ENCODE measurements at regions not wholly inside any gene's neighbourhood (a gene's known extent, or its start where the extent isn't known, plus 50 kb on each side); places are given as distances from the start of the nearest gene placed in this dataset.
"Not testable (repeated sequence)": the region's sequence is repeated elsewhere in the genome, so short reads cannot be mapped to it uniquely, and the experiment has no call there.

DNA sequence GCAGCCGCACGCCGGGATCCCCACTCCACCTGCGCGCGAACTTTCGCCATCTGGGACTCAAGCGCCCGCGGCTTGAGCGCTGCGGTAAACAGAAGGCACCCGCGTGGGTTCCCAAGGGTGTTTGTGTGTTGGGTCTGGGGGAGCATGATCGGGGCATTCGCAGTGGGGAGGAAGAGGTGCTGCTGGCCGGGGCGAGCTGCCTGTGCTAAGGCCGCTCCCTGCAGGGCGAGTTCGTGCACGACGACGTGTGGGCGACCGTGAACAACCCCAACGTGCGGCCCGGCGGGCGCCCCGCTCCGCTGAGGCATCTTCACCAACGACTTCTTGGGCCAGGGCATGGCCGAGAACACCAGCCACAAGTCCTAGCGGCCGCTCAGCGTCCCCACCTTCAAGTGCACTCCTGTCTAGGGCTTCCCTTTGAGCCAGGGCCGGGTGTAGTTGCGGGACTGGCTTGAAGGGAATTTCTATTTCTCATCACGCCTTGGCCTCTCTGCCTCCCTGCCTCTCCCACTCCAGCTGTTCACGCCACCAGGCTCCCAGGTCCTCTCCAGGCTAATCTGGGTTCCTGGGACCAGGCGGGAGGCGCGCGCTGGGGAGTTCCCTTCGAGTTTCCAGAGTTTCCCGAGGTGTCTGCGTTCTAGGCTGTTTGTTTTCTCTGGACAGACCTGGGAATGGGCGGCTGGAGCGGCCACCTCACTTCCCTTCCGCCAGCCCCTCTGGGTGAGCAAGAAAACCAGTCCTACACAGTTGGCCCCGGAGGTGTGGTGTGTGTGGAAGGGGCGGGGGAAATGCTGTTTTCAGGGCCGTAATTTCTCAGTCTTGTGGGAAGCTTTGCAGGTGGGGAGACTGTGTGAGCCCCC lies 417.8 kb upstream of the TMTC1 start:
- DNase-seq = peak; percentile 3

GRCh38 chr12:30200864-30201263 lies 417.1 kb upstream of the TMTC1 start:
- peak; percentile 8 for DNase-seq

DNA sequence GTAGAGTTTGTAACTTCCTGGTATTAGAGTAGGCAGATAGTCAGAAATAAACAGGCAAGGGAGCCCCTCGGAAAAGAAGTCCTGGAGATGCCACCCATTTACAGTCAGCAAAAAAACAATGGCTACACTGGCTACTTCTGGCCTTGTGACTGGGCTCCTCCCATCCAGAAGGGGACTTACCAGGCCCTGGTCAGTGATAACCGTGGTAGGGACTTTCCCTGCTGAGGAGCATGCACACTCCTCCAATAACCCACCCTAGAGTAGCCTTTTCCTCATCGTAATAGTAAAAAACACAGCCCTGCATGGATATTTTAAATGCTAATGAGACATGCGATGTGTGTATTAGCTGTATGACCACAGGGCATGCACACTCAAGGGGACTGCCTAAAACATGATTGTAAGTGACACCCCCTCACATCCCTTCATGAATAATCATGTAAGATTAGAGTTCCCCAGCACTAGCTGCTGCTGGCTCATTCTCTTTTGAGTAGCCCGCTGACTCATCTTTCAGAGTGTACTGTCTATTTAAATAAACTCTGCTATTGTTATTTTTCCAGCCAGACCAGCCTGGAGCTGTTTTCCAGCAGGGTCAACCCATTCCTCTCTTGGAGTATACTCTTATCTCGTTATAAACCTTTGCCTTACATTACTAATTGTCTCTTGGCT lies 413.8 kb upstream of the TMTC1 start:
- DNase-seq = peak; percentile 63

DNA sequence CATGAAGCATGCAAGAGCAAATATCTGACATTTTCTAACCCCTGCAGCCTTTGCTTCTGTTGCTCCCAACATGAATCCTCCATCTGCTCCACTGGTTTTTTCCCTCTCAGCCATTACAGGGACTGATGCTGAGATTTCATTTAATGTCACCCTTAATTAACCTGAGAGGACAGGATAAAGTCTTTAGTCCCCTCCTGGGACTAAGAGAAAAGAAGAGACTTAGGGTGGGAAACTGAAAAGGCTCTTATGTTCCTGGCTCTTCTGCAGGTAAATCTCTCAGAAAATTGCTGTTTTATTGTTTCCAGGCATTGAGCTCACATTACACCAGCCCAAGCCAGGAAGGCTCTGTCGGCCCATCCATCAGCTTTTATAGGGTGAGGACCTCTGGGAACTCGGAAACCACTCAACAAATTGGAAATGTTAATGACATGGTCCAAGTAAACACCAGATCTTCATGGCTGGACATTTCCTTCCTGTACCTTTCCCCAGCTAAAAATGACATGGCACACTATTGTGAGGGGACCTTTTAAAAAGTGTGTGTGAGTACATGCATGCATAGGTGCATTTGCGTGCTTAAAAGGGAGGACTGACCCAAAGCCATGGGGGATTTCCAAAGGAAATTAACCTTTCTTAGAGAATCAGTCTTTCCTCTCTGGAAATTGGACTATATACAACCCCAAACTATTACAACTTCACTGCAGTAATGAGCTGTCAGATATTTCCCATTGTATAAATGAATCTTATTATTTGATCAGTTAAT lies 408.1 kb upstream of the TMTC1 start:
- DNase-seq = no peak

DNA sequence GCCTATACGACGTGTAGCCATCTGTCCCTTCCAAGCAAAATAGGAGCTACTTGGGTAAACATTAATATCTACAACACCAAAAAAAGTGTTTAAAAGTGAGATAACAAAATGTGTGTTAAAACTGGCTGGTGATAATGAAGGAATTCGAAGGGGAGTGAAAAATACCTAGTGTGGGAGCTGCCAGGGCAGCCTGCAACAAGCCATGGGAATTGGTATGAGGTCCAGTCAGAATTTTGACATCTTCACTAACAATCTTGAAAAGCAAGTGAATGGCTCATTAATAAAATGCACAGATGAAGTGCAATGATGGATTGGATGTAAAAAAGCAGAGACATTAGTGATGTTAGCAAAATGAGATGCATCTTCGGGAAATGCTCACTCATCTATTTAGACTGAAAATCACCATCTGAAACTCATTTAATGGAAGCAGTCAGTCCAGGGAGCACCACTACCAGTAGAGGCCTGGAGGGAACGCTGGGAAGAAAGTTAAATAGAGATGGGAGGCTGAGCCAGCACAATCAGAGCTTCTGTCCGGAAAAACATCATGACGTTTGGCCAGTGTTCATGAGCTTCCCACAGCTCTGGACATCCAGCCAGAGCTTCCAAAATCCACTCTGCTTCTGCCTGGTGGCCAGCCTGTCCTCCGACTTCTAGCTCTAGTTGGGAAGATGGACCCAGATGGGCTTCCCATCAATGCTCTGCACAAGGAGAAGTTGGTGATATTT lies 405.0 kb upstream of the TMTC1 start:
- DNase-seq = no peak

DNA sequence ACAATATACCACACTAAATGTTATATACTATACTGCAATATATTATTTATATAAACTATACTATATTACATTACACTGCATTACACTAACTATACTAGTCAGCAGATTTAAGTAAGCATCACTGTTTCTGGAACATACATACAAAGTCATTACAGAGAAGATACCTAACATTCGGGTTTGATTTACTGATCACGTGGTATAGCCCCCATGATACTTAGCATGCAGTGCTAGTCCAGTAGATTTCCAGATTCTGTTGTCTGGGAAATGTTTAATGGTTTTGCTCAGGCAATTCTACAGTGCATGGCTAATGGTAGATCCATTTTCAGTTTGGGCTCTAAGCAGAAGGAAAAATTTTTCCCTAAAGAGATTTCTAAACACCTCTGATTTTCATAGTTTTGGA lies 403.7 kb upstream of the TMTC1 start:
- DNase-seq = no peak

DNA sequence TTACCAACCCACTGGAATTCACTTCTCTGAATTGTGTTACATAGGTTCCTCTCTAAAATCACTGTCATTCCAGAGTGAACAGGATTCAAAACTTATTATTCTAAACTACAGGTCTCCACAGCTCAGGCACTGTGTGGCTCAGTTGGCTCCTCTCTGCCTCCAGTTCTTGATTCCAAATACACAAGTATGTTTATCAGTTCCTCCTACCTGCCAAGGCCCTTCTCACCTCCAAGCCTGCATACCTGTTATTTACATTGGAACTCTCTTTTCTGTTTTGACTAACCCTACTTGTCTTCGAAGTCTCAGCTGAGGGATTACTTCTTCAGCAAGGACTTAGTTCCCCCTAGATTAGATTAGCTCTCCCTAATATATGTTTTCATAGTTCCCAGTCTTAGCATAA lies 397.6 kb upstream of the TMTC1 start:
- no peak for DNase-seq

- no peak for DNase-seq
Measured at GRCh38 chr12:30180602-30181001, 396.9 kb upstream of the TMTC1 start.

DNA sequence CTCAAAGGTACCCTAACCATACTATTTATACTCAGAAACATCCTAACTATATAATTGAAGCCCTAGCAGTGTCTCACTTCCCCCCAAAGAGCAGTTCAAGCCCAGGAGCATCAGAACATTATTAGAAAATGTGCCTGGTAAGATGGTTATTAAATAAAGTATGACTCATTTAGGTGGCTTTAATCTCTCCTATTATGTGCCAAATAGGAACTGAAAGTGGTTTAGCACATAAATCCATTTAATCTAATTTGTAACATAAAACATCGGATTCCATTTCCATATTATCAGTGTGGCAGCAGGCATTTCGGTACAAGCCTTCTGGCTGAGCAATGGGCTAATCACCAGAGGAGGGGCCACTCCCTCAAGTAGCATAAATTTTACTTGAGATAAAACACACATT lies 395.2 kb upstream of the TMTC1 start:
- DNase-seq = no peak

DNA sequence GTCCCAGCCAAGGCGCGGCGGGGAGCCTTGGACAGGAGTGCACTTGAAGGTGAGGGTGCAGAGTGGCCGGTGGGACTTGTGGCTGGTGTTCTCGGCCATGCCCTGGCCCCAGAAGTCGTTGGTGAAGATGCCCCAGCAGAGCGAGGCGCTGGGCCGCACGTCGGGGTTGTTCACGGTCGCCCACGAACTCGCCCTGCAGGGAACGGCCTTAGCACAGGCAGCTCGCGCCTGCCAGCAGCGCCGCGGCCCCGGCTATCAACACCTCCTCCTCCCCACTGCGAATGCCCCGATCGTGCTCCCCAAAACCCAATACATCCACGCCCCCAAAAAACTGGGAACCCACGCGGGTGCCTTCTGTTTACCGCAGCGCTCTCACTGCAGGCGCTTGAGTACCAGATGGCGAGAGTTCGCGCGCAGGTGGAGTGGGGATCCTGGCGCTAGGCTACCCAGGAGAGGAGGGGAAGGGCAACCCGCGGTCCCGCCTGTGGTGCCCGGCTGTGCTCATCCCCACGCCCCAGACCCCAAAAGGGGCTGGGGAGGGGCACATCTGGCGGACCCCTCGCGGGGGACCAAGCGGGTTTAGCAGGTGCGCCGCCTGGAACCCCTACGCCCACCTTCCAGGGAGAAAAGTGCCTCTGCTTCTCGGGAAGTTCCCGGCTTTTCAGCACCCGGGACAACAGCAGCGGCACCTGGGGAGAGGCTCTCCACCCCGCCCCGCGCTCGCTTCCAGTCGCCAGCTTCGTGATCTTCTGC lies 386.3 kb upstream of the TMTC1 start:
- no peak for DNase-seq

GRCh38 chr12:30166006-30166795 lies 382.5 kb upstream of the TMTC1 start:
- peak; percentile 10 for DNase-seq

DNA sequence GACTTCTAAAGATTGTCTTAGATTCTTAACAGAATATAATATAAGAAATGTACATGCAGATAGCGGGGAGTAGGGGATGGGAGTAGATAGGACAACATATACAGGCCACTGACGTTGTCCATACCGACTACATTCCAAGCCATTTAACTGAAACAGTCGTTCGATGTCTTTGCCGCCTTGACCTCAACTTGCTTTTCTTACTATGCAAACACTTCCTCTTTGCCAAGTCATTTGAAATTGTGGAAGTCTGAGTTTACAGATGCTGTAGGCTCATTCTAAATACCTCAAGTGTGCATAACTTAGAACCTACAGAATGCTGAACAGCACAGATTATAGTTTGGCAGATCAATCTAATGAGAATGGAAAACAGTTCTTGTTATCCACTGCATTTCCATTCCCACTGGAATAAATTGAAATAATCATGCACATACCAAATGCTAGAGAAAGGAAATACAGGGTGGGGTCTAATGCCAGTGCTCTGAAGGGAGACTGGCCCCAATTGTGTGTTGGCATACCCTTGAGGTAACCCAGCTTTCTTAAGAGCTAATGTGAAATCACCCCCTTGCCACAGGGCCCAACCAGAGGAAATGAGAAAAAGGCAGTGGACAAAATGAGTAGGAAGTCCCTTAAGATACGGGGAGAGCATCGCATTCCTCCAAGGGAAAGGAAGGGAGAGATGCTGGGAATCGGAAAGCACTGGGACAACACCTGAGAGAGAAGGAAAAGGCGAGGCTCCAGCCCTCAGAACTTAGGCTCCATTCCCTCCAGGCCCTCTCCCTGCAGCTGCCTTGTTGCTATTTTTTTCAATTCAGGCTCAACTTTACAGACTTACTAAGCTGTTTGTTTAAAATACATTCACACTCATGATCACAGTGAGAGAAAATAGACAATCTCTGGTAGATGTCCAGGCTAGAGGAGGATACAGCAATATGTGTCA lies 380.9 kb upstream of the TMTC1 start:
- DNase-seq = no peak

DNA sequence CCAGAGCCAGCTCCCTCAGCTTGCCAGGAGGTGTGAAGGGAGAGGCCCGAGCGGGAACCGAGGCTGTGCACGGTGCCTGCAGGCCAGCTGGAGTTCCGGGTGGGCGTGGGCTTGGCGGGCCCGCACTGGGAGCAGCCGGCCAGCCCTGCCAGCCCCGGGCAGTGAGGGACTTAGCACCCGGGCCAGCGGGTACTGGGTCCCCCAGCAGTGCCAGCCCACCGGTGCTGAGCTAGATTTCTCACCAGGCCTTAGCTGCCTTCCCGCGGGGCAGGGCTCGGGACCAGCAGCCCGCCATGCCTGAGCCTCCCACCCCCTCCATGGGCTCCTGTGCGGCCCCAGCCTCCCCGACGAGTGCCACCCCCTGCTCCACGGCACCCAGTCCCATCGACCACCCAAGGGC lies 373.1 kb upstream of the TMTC1 start:
- DNase-seq = not testable (repeated sequence)

- peak; percentile 94 for DNase-seq
Measured at GRCh38 chr12:30155001-30155730, 371.4 kb upstream of the TMTC1 start.

GRCh38 chr12:30153981-30154380 lies 370.2 kb upstream of the TMTC1 start:
- no peak for DNase-seq

DNA sequence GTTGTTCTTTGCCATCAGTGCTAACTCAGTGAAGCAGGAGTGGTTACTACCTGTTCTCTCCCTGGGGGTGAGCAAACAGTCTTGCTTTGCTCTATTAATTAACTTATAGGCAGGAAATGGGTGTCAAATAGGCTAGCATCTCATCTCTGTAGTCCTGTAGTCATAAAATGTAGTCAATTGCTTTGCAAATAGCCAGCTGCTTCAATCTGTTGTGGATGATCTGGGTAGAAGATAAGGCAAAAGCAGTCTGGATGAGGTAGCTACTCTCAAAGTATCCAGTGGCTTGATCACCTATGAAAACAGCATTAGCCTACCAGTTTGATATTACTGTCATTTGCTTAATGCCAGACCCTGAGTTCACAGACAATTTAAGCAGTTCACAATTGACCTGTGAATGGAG lies 369.0 kb upstream of the TMTC1 start:
- no peak for DNase-seq

- DNase-seq = no peak
Measured at GRCh38 chr12:30151831-30152230, 368.1 kb upstream of the TMTC1 start.

DNA sequence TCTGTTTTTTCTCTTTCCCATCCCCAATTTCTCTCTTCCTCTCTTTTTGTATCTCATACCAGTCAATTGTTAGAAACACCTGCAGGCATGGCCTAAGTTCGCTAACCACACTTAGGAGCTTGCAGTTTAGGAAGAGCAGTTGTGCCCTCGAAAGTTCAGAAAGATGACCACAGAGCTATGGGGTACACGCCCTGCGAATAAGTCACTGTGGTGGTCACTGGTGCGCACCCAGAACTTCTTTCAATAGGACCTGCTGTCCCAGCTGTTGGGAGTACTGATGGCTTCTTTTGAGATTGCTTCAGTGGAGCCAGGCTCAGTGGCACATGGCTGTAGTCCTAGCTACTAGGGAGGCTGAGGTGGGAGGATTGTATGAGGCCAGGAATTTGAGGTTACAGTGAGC lies 362.8 kb upstream of the TMTC1 start:
- no peak for DNase-seq

DNA sequence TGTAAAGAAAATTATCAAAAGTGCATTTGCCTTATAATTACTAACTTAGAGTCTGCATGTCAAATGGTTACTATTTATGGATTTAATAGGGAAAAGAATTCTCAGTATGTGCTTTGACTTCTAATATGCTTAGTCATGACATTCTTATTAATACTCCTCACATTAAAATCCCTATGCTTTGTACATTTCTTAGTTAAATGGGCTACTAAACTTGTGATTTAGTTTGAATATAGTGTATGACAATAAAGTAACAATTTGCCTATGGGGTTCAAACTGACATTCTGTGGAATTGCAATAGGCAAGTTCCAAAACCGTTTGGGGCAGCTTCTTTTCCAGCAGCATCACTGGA lies 361.9 kb upstream of the TMTC1 start:
- peak; percentile 71 for DNase-seq

All from fibroblast of skin of back (primary cell).